Smooth muscle cell (in vitro differentiated cells): ENCODE measurements at regions not wholly inside any gene's neighbourhood (a gene's known extent, or its start where the extent isn't known, plus 50 kb on each side); places are given as distances from the start of the nearest gene placed in this dataset.

Experiments
- DNase-seq: peaks from one replicate; lab custom pipeline; 2025; ENCODE audit not compliant: unreplicated experiment; lab: John Stamatoyannopoulos, UW
- H2AFZ ChIP-seq: fragments of 200-600 bp; sonication (generic); 2 replicates; pipeline ENCODE4 v1.6.0; 2016; ENCODE audit warnings: antibody characterized with exemption, low read depth, mild to moderate bottlenecking
- H3F3A ChIP-seq: fragments of 200-600 bp; sonication (generic); 2 replicates; pipeline ENCODE4 v1.6.0; 2017; ENCODE audit warnings: antibody characterized with exemption, low read depth
- H3K27ac ChIP-seq: fragments of 200-600 bp; sonication (generic); 2 replicates; pipeline ENCODE4 v1.5.1; 2016; ENCODE audit warnings: low read depth, mild to moderate bottlenecking
- H3K27me3 ChIP-seq: fragments of 200-600 bp; sonication (generic); 2 replicates; pipeline ENCODE4 v1.6.1; 2016; ENCODE audit warnings: low read depth, mild to moderate bottlenecking
- H3K36me3 ChIP-seq: fragments of 200-600 bp; sonication (generic); 2 replicates; pipeline ENCODE4 v1.5.1; 2016; ENCODE audit warnings: low read depth
- H3K4me1 ChIP-seq: fragments of 200-600 bp; sonication (generic); 2 replicates; pipeline ENCODE4 v1.5.1; 2016; ENCODE audit warnings: low read depth
- H3K4me2 ChIP-seq: fragments of 200-600 bp; sonication (generic); 2 replicates; pipeline ENCODE4 v1.6.0; 2016; ENCODE audit warnings: mild to moderate bottlenecking
- H3K4me3 ChIP-seq: fragments of 200-600 bp; sonication (generic); 2 replicates; pipeline ENCODE4 v1.5.1; 2016; ENCODE audit warnings: mild to moderate bottlenecking
- H3K79me2 ChIP-seq: fragments of 200-600 bp; sonication (generic); 2 replicates; pipeline ENCODE4 v1.6.0; 2016; ENCODE audit warnings: low read depth, mild to moderate bottlenecking
- H3K9ac ChIP-seq: fragments of 200-600 bp; sonication (generic); 2 replicates; pipeline ENCODE4 v1.6.0; 2016; ENCODE audit warnings: low read depth
- H3K9me3 ChIP-seq: fragments of 200-600 bp; sonication (generic); replicated peaks from 2 replicates; pipeline ENCODE4 v1.5.1; 2016; ENCODE audit warnings: low read depth
- H4K20me1 ChIP-seq: fragments of 200-600 bp; sonication (generic); 2 replicates; pipeline ENCODE4 v1.6.0; 2016; ENCODE audit warnings: low read depth
- WGBS: methylation state at CpG from one replicate; pipeline ENCODE4 v1.1.7; 2016; ENCODE audit warnings: low lambda C conversion rate; 5-methylcytosine and 5-hydroxymethylcytosine counted together
- TF ChIP-seq, protein P1 (sequence below): fragments of 200-600 bp; sonication (generic); IDR thresholded peaks from 2 replicates; pipeline ENCODE4 v1.5.1; 2017; ENCODE audit warnings: borderline replicate concordance, mild to moderate bottlenecking, antibody characterized with exemption; ENCODE audit not compliant: insufficient read depth, poor library complexity, severe bottlenecking

DNA sequence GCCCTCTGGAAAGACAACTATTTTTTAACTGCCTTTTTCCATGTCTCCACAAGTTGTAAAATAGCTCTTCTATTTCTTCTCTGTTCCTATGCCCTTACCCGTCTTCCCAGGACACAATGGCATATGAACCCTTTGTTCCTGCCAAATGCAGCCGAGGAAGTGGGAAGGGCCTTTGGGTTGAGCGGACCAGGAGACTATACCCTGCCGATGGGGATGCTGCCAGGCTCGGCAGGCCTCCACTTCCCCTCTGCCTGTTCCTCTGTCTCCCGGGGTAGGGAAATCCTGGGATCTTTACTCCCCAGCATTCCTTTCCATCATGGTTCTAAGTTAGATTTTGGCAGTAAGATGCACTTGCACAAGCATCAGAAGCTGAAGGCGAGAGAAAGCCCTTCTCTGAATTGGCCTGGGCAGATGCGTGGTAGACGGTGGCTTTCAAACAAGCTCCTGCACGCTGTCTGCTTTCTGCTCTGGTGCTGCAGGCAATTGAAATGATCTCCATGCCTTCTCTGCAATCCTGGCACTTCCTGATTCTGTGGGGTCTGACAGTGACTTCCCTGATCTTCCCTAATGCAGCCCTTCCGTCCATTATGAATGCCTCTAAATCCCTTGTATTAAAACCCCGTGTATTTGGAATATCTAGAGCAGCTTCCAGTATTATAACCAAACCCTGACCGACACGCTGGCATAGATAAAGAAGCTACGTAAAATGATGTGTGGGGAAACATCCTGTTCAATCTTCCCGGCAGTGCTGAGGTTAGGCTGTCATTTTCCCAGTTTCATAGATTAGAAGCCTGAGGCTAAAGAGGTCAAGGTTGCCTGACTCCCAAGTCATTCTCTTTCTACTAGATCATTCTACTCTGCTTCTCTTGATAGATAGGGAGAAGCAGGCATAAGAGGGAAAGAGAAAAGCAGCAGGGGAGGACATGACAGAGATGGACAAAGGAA lies 69.8 kb downstream of the MCFD2 start:
- Histone ChIP-seq H3K9me3 (no peaks in the 10 kb centered on the region), H3K9ac (no peak overlapping the region), H3K27ac (peak overlapping the region; percentile 89), H3K36me3 (no peaks in the 10 kb centered on the region), H3K79me2 (no peaks in the 10 kb centered on the region), H3K4me3 (no peak overlapping the region), H2AFZ (peak overlapping the region; percentile 34), H3F3A (peaks cover 6% of the 10 kb centered on the region), H3K27me3 (no peaks in the 10 kb centered on the region), H3K4me1 (peaks cover 33% of the 10 kb centered on the region), H3K4me2 (peak overlapping the region; percentile 38), H4K20me1 (no peaks in the 10 kb centered on the region)
- DNase-seq, result no peak
- TF ChIP-seq, protein P1, sequence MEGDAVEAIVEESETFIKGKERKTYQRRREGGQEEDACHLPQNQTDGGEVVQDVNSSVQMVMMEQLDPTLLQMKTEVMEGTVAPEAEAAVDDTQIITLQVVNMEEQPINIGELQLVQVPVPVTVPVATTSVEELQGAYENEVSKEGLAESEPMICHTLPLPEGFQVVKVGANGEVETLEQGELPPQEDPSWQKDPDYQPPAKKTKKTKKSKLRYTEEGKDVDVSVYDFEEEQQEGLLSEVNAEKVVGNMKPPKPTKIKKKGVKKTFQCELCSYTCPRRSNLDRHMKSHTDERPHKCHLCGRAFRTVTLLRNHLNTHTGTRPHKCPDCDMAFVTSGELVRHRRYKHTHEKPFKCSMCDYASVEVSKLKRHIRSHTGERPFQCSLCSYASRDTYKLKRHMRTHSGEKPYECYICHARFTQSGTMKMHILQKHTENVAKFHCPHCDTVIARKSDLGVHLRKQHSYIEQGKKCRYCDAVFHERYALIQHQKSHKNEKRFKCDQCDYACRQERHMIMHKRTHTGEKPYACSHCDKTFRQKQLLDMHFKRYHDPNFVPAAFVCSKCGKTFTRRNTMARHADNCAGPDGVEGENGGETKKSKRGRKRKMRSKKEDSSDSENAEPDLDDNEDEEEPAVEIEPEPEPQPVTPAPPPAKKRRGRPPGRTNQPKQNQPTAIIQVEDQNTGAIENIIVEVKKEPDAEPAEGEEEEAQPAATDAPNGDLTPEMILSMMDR, result no peak
- 56% methylated on average over 16 of the region's 16 CpGs for WGBS

- Histone ChIP-seq H3K4me2 (no peak overlapping the region), H3K36me3 (no peaks in the 10 kb centered on the region), H2AFZ (no peak overlapping the region), H3K9ac (no peak overlapping the region), H3K79me2 (no peaks in the 10 kb centered on the region), H3F3A (peaks cover 6% of the 10 kb centered on the region), H4K20me1 (no peaks in the 10 kb centered on the region), H3K27ac (no peak overlapping the region), H3K9me3 (no peaks in the 10 kb centered on the region), H3K27me3 (no peaks in the 10 kb centered on the region), H3K4me1 (peaks cover 32% of the 10 kb centered on the region), H3K4me3 (no peak overlapping the region)
- TF ChIP-seq, protein P1, result no peak
- DNase-seq, result no peak
- 100% methylated on average over 1 of the region's 1 CpG for WGBS
These were observed 71.2 kb downstream of the MCFD2 start for GRCh38 chr2:46844443-46844842.

DNA sequence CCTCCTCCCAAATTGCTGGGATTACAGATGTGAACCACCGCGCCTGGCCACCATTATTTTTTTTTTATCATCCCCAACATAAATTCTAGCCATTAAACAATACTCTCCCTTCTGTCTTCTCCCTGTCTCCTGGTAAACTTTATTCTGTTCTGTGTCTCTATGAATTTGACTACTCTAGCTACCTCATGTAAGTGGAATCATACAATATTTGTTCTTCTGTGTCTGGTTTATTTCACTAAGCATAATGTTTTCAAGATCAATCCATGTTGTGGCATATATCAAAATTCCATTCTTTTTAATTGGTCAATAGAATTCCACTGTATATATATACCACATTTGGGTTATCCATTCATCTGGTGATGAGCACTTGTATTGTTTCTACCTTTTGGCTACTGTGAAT lies 71.6 kb downstream of the MCFD2 start:
- Histone ChIP-seq H4K20me1 (no peaks in the 10 kb centered on the region), H3K4me3 (no peak overlapping the region), H3F3A (peaks cover 6% of the 10 kb centered on the region), H3K9ac (no peak overlapping the region), H3K4me1 (peaks cover 28% of the 10 kb centered on the region), H3K4me2 (no peak overlapping the region), H3K27ac (no peak overlapping the region), H2AFZ (no peak overlapping the region), H3K79me2 (no peaks in the 10 kb centered on the region), H3K9me3 (no peaks in the 10 kb centered on the region), H3K36me3 (no peaks in the 10 kb centered on the region), H3K27me3 (no peaks in the 10 kb centered on the region)
- 66% methylated on average over 2 of the region's 2 CpGs for WGBS
- TF ChIP-seq, protein P1, result no peak
- no peak for DNase-seq
